HG03060 (cell line): ENCODE measurements at regions not wholly inside any gene's neighbourhood (a gene's known extent, or its start where the extent isn't known, plus 50 kb on each side); places are given as distances from the start of the nearest gene placed in this dataset.

Experiments used
- ATAC-seq: cut with Tn5 transposase; IDR thresholded peaks from one replicate; pipeline ENCODE4 v1.9.1; 2021; ENCODE audit warnings: low read depth, moderate number of reproducible peaks; ENCODE audit not compliant: unreplicated experiment

- ATAC-seq = no peak
Observed at GRCh38 chr22:49076300-49077035, 751.2 kb downstream of the BRD1 start.

- no peak for ATAC-seq
Observed at GRCh38 chr22:49075150-49075549, 752.5 kb downstream of the BRD1 start.

GRCh38 chr22:49073873-49074417, 753.7 kb downstream of the BRD1 start:
- ATAC-seq = no peak

- ATAC-seq = no peak
Observed at GRCh38 chr22:49072996-49073645, 754.6 kb downstream of the BRD1 start.

GRCh38 chr22:49070501-49070900, 757.2 kb downstream of the BRD1 start:
- ATAC-seq = no peak

- no peak for ATAC-seq
Observed at GRCh38 chr22:49068861-49069500, 758.7 kb downstream of the BRD1 start.

GRCh38 chr22:49067504-49067903, 760.2 kb downstream of the BRD1 start:
- ATAC-seq = no peak

GRCh38 chr22:49066619-49067018, 761.1 kb downstream of the BRD1 start:
- no peak for ATAC-seq

GRCh38 chr22:49064836-49065235, 762.8 kb downstream of the BRD1 start:
- no peak for ATAC-seq

- ATAC-seq = no peak
Observed at GRCh38 chr22:49063545-49063890, 764.2 kb downstream of the BRD1 start.

- ATAC-seq = no peak
Observed at GRCh38 chr22:49062802-49063544, 764.7 kb downstream of the BRD1 start.

GRCh38 chr22:49062155-49062801, 765.4 kb downstream of the BRD1 start:
- no peak for ATAC-seq

- ATAC-seq = no peak
Observed at GRCh38 chr22:49057910-49058309, 769.8 kb downstream of the BRD1 start.

GRCh38 chr22:49056301-49056700, 771.4 kb downstream of the BRD1 start:
- no peak for ATAC-seq

- ATAC-seq = no peak
Observed at GRCh38 chr22:49055406-49055805, 772.3 kb downstream of the BRD1 start.

GRCh38 chr22:49053578-49053977, 774.1 kb downstream of the BRD1 start:
- no peak for ATAC-seq

- no peak for ATAC-seq
Observed at GRCh38 chr22:49052560-49052959, 775.1 kb downstream of the BRD1 start.

GRCh38 chr22:49052023-49052538, 775.6 kb downstream of the BRD1 start:
- no peak for ATAC-seq

- ATAC-seq = no peak
Observed at GRCh38 chr22:49051491-49052022, 776.1 kb downstream of the BRD1 start.

- no peak for ATAC-seq
Observed at GRCh38 chr22:49049691-49050090, 778.0 kb downstream of the BRD1 start.
